C4-2B (cell line): ENCODE measurements at regions not wholly inside any gene's neighbourhood (a gene's known extent, or its start where the extent isn't known, plus 50 kb on each side); places are given as distances from the start of the nearest gene placed in this dataset.

ENCODE experiments used
- H3K27ac ChIP-seq: fragments of 450-650 bp; 2 replicates; pipeline ENCODE4 v1.5.1; 2017
- CTCF ChIP-seq: fragments of 450-650 bp; conservative IDR thresholded peaks from 2 replicates; pipeline ENCODE4 v1.5.1; 2017; ENCODE audit warnings: mild to moderate bottlenecking
- ZFX ChIP-seq: fragments of 450-650 bp; IDR thresholded peaks from 2 replicates; pipeline ENCODE4 v1.6.1; 2017

GRCh38 chr5:67495072-67495471 lies 298.5 kb upstream of the CD180 start:
- no peak for TF ChIP-seq CTCF
- no peak for TF ChIP-seq ZFX

GRCh38 chr5:67494186-67494855 lies 297.7 kb upstream of the CD180 start:
- TF ChIP-seq ZFX (no peak), CTCF (no peak)

More at GRCh38 chr5:67495072-67495471, 298.5 kb upstream of the CD180 start:
- no peak overlapping the region for H3K27ac ChIP-seq

GRCh38 chr5:67493676-67494075 lies 297.1 kb upstream of the CD180 start:
- no peak overlapping the region for H3K27ac ChIP-seq
- peak; percentile 51 for TF ChIP-seq CTCF
- TF ChIP-seq ZFX: no peak

More at GRCh38 chr5:67494186-67494855, 297.7 kb upstream of the CD180 start:
- H3K27ac ChIP-seq: no peak overlapping the region

GRCh38 chr5:67490543-67491321 lies 294.1 kb upstream of the CD180 start:
- TF ChIP-seq ZFX: no peak
- TF ChIP-seq CTCF: no peak
- H3K27ac ChIP-seq: no peak overlapping the region

GRCh38 chr5:67488885-67489284 lies 292.3 kb upstream of the CD180 start:
- TF ChIP-seq ZFX: no peak
- TF ChIP-seq CTCF: no peak
- H3K27ac ChIP-seq: no peak overlapping the region

- no peak for TF ChIP-seq CTCF
- no peak for TF ChIP-seq ZFX
- H3K27ac ChIP-seq: no peak overlapping the region
Observed at GRCh38 chr5:67487862-67488261, 291.3 kb upstream of the CD180 start.

- TF ChIP-seq ZFX (no peak), CTCF (no peak)
- H3K27ac ChIP-seq: no peak overlapping the region
Observed at GRCh38 chr5:67483453-67484030, 286.9 kb upstream of the CD180 start.
